Glutamatergic neuron (in vitro differentiated cells): ENCODE measurements at regions not wholly inside any gene's neighbourhood (a gene's known extent, or its start where the extent isn't known, plus 50 kb on each side); places are given as distances from the start of the nearest gene placed in this dataset.

Experiments
- DNase-seq: peaks from one replicate; pipeline ENCODE4 v3.0.0; 2022
- H3K27ac Mint-ChIP-seq: one replicate; pipeline ENCODE4 v1.8.0; 2020; ENCODE audit warnings: mild to moderate bottlenecking, mixed read lengths, inconsistent platforms; ENCODE audit not compliant: unreplicated experiment
- H3K27me3 Mint-ChIP-seq: one replicate; pipeline ENCODE4 v1.8.0; 2020; ENCODE audit warnings: mild to moderate bottlenecking, moderate library complexity, mixed read lengths, inconsistent platforms; ENCODE audit not compliant: unreplicated experiment
- H3K36me3 Mint-ChIP-seq: one replicate; pipeline ENCODE4 v1.8.0; 2020; ENCODE audit warnings: mild to moderate bottlenecking, mixed read lengths, inconsistent platforms; ENCODE audit not compliant: unreplicated experiment
- H3K4me1 Mint-ChIP-seq: one replicate; pipeline ENCODE4 v1.8.0; 2020; ENCODE audit warnings: mild to moderate bottlenecking, low read depth, mixed read lengths, inconsistent platforms; ENCODE audit not compliant: unreplicated experiment
- H3K4me3 Mint-ChIP-seq: one replicate; pipeline ENCODE4 v1.8.0; 2020; ENCODE audit warnings: mild to moderate bottlenecking, mixed read lengths, inconsistent platforms; ENCODE audit not compliant: unreplicated experiment
- H3K9me3 Mint-ChIP-seq: one replicate; pipeline ENCODE4 v1.8.0; 2020; ENCODE audit warnings: mild to moderate bottlenecking, moderate library complexity, mixed read lengths, inconsistent platforms; ENCODE audit not compliant: unreplicated experiment
- CTCF ChIP-seq: fragments of 200-600 bp; sonication (generic); IDR thresholded peaks from one replicate; pipeline ENCODE4 v1.5.0; 2021; ENCODE audit not compliant: partially characterized antibody, unreplicated experiment

DNA sequence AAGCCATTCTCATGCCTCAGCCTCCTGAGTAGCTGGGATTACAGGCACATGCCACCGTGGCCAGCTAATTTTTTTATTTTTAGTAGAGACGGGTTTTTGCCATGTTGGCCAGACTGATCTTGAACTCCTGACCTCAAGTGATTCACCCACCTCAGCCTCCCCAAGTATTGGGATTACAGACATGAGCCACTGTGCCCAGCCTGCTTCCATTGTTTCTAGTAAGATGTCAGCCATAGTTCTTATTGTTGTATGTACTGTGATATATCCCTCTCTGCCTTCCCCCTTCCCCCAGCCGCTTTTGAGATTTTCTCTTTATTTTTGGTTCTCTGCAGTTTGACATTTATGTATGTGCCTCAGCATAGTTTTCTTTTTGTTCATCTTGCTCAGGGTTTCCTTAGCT lies 87.9 kb upstream of the KLF14 start:
- Mint-ChIP-seq H3K36me3 (no peaks in the 10 kb centered on the region), H3K27ac (no peak overlapping the region), H3K27me3 (no peaks in the 10 kb centered on the region), H3K4me1 (no peaks in the 10 kb centered on the region), H3K9me3 (peaks cover 3% of the 10 kb centered on the region), H3K4me3 (no peak overlapping the region)
- no peak for TF ChIP-seq CTCF
- DNase-seq = no peak

GRCh38 chr7:130822642-130823041 lies 88.6 kb upstream of the KLF14 start:
- Mint-ChIP-seq H3K4me3 (no peak overlapping the region), H3K9me3 (peaks cover 3% of the 10 kb centered on the region), H3K27me3 (no peaks in the 10 kb centered on the region), H3K27ac (no peak overlapping the region), H3K36me3 (no peaks in the 10 kb centered on the region), H3K4me1 (no peaks in the 10 kb centered on the region)
- DNase-seq = no peak
- TF ChIP-seq CTCF = no peak

GRCh38 chr7:130823060-130823459 lies 89.1 kb upstream of the KLF14 start:
- TF ChIP-seq CTCF = no peak
- H3K4me1 Mint-ChIP-seq = no peaks in the 10 kb centered on the region
- H3K36me3 Mint-ChIP-seq = no peaks in the 10 kb centered on the region
- no peak overlapping the region for H3K4me3 Mint-ChIP-seq
- H3K27me3 Mint-ChIP-seq = no peaks in the 10 kb centered on the region
- no peak overlapping the region for H3K27ac Mint-ChIP-seq
- no peak for DNase-seq
- H3K9me3 Mint-ChIP-seq = peaks cover 3% of the 10 kb centered on the region

GRCh38 chr7:130825819-130826218 lies 91.8 kb upstream of the KLF14 start:
- Mint-ChIP-seq H3K27ac (no peak overlapping the region), H3K27me3 (no peaks in the 10 kb centered on the region), H3K4me1 (no peaks in the 10 kb centered on the region), H3K9me3 (peaks cover 3% of the 10 kb centered on the region), H3K36me3 (no peaks in the 10 kb centered on the region), H3K4me3 (no peak overlapping the region)
- TF ChIP-seq CTCF = no peak
- DNase-seq = no peak

- DNase-seq = no peak
- H3K4me1 Mint-ChIP-seq = peaks cover 2% of the 10 kb centered on the region
- no peak overlapping the region for H3K4me3 Mint-ChIP-seq
- no peaks in the 10 kb centered on the region for H3K36me3 Mint-ChIP-seq
- H3K27ac Mint-ChIP-seq = no peak overlapping the region
- no peaks in the 10 kb centered on the region for H3K27me3 Mint-ChIP-seq
- H3K9me3 Mint-ChIP-seq = peaks cover 3% of the 10 kb centered on the region
- TF ChIP-seq CTCF = no peak
These were observed 95.4 kb upstream of the KLF14 start for GRCh38 chr7:130829415-130829814.
